AG09309 (cell line): ENCODE measurements at regions not wholly inside any gene's neighbourhood (a gene's known extent, or its start where the extent isn't known, plus 50 kb on each side); places are given as distances from the start of the nearest gene placed in this dataset.

Experiments used
- DNase-seq: peaks from one replicate; pipeline ENCODE4 v3.0.0-alpha.2; 2010; ENCODE audit warnings: low read depth
- H3K4me3 ChIP-seq: 2 replicates; pipeline ENCODE4 v1.5.1; 2011; ENCODE audit warnings: mild to moderate bottlenecking, low read depth, low read length, moderate library complexity; ENCODE audit not compliant: control insufficient read depth
- CTCF ChIP-seq: IDR thresholded peaks from 2 replicates; pipeline ENCODE4 v1.5.1; 2011; ENCODE audit warnings: mild to moderate bottlenecking, low read depth, low read length, inconsistent platforms; ENCODE audit not compliant: insufficient read depth, control insufficient read depth; ENCODE audit errors: missing control alignments

- no peak overlapping the region for H3K4me3 ChIP-seq
- no peak for TF ChIP-seq CTCF
- no peak for DNase-seq
Measured at GRCh38 chr15:94127006-94127405, 104.4 kb upstream of the MCTP2 start.

- no peak for DNase-seq
- H3K4me3 ChIP-seq: no peak overlapping the region
- TF ChIP-seq CTCF: no peak
Measured at GRCh38 chr15:94125698-94126097, 105.7 kb upstream of the MCTP2 start.

- DNase-seq: peak; percentile 38
- no peak for TF ChIP-seq CTCF
- H3K4me3 ChIP-seq: no peak overlapping the region
Measured at GRCh38 chr15:94125156-94125555, 106.2 kb upstream of the MCTP2 start.

- TF ChIP-seq CTCF: no peak
- no peak for DNase-seq
Measured at GRCh38 chr15:94122516-94122915, 108.8 kb upstream of the MCTP2 start.

GRCh38 chr15:94119923-94120775 lies 111.2 kb upstream of the MCTP2 start:
- DNase-seq: peak; percentile 72
- H3K4me3 ChIP-seq: no peak overlapping the region
- peak; percentile 95 for TF ChIP-seq CTCF

More at GRCh38 chr15:94122516-94122915, 108.8 kb upstream of the MCTP2 start:
- no peak overlapping the region for H3K4me3 ChIP-seq

- TF ChIP-seq CTCF: no peak
- no peak for DNase-seq
- H3K4me3 ChIP-seq: no peak overlapping the region
Measured at GRCh38 chr15:94119298-94119811, 112.0 kb upstream of the MCTP2 start.
